ENCODE measurements at regions not wholly inside any gene's neighbourhood (a gene's known extent, or its start where the extent isn't known, plus 50 kb on each side); places are given as distances from the start of the nearest gene placed in this dataset.

- H3K27ac ChIP-seq: no peak overlapping the region
- no peaks in the 10 kb centered on the region for H3K79me2 ChIP-seq
- DNase-seq (ENCODE audit: low spot score): no peak
- H3K4me3 ChIP-seq: no peak overlapping the region
- no peaks in the 10 kb centered on the region for H3K9me3 ChIP-seq (ENCODE audit: low read depth)
- TF ChIP-seq CTCF (IDR thresholded peaks at IDR 0.05; ENCODE audit: poor library complexity): no peak
- no peak for TF ChIP-seq EZH2 (IDR thresholded peaks at IDR 0.05; ENCODE audit: borderline replicate concordance)
- TF ChIP-seq EZH2phosphoT487 (IDR thresholded peaks at IDR 0.05; ENCODE audit: low read depth, severe bottlenecking, unreplicated experiment): no peak
- H3K9me2 ChIP-seq (replicated peaks; ENCODE audit: insufficient read depth): no peaks in the 10 kb centered on the region
- H3K4me2 ChIP-seq: no peak overlapping the region
- no peak overlapping the region for H2AFZ ChIP-seq
- H3K36me3 ChIP-seq (replicated peaks; ENCODE audit: insufficient read depth, low read depth): no peaks in the 10 kb centered on the region
- H3K27me3 ChIP-seq: no peaks in the 10 kb centered on the region
- H3K4me1 ChIP-seq (ENCODE audit: insufficient read depth): no peaks in the 10 kb centered on the region
- H4K20me1 ChIP-seq (ENCODE audit: insufficient read depth, poor library complexity, severe bottlenecking): no peaks in the 10 kb centered on the region
Observed at GRCh38 chr2:193608451-193608850, 1413.7 kb upstream of the TMEFF2 start.

GRCh38 chr2:193590831-193591230 is 1396.1 kb upstream of the TMEFF2 start:
- H3K9me3 ChIP-seq (ENCODE audit: low read depth): peaks cover 5% of the 10 kb centered on the region
- no peak for DNase-seq (ENCODE audit: low spot score)
- no peak overlapping the region for H3K27ac ChIP-seq
- no peaks in the 10 kb centered on the region for H4K20me1 ChIP-seq (ENCODE audit: insufficient read depth, poor library complexity, severe bottlenecking)
- no peaks in the 10 kb centered on the region for H3K4me1 ChIP-seq (ENCODE audit: insufficient read depth)
- H3K4me3 ChIP-seq: no peak overlapping the region
- H3K27me3 ChIP-seq: no peaks in the 10 kb centered on the region
- H2AFZ ChIP-seq: no peak overlapping the region
- H3K79me2 ChIP-seq: no peaks in the 10 kb centered on the region
- no peaks in the 10 kb centered on the region for H3K9me2 ChIP-seq (replicated peaks; ENCODE audit: insufficient read depth)
- no peaks in the 10 kb centered on the region for H3K36me3 ChIP-seq (replicated peaks; ENCODE audit: insufficient read depth, low read depth)
- TF ChIP-seq EZH2 (IDR thresholded peaks at IDR 0.05; ENCODE audit: borderline replicate concordance): no peak
- TF ChIP-seq CTCF (IDR thresholded peaks at IDR 0.05; ENCODE audit: poor library complexity): no peak
- TF ChIP-seq EZH2phosphoT487 (IDR thresholded peaks at IDR 0.05; ENCODE audit: low read depth, severe bottlenecking, unreplicated experiment): no peak
- H3K4me2 ChIP-seq: no peak overlapping the region
- WGBS (ENCODE audit: low lambda C conversion rate, missing lambda C conversion rate): 92% methylated on average over 6 of the region's 6 CpGs

- H3K4me3 ChIP-seq: no peak overlapping the region
- no peaks in the 10 kb centered on the region for H3K9me3 ChIP-seq (ENCODE audit: low read depth)
- TF ChIP-seq EZH2phosphoT487 (IDR thresholded peaks at IDR 0.05; ENCODE audit: low read depth, severe bottlenecking, unreplicated experiment) (no peak), EZH2 (IDR thresholded peaks at IDR 0.05; ENCODE audit: borderline replicate concordance) (no peak), CTCF (IDR thresholded peaks at IDR 0.05; ENCODE audit: poor library complexity) (peak; percentile 34)
- DNase-seq (ENCODE audit: low spot score): peak; percentile 42
- no peaks in the 10 kb centered on the region for H3K36me3 ChIP-seq (replicated peaks; ENCODE audit: insufficient read depth, low read depth)
- no peaks in the 10 kb centered on the region for H3K79me2 ChIP-seq
- H3K9me2 ChIP-seq (replicated peaks; ENCODE audit: insufficient read depth): no peaks in the 10 kb centered on the region
- no peak overlapping the region for H2AFZ ChIP-seq
- no peaks in the 10 kb centered on the region for H4K20me1 ChIP-seq (ENCODE audit: insufficient read depth, poor library complexity, severe bottlenecking)
- 85% methylated on average over 1 of the region's 1 CpG for WGBS (ENCODE audit: low lambda C conversion rate, missing lambda C conversion rate)
- H3K27ac ChIP-seq: no peak overlapping the region
- H3K4me2 ChIP-seq: no peak overlapping the region
- no peaks in the 10 kb centered on the region for H3K4me1 ChIP-seq (ENCODE audit: insufficient read depth)
- no peaks in the 10 kb centered on the region for H3K27me3 ChIP-seq
Observed at GRCh38 chr2:193584522-193584938, 1389.8 kb upstream of the TMEFF2 start.

Measured in hepatocyte (in vitro differentiated cells).